ENCODE measurements at regions not wholly inside any gene's neighbourhood (a gene's known extent, or its start where the extent isn't known, plus 50 kb on each side); places are given as distances from the start of the nearest gene placed in this dataset.
"Not testable (repeated sequence)": the region's sequence is repeated elsewhere in the genome, so short reads cannot be mapped to it uniquely, and the experiment has no call there.

GRCh38 chr5:38134294-38134693 lies 124.1 kb upstream of the EGFLAM start:
- H3K4me1 Mint-ChIP-seq; H3K27ac Mint-ChIP-seq; ATAC-seq (ENCODE audit: low read depth); DNase-seq; H3K4me3 Mint-ChIP-seq; POLR2A ChIA-PET; H3K27me3 Mint-ChIP-seq; H3K9me3 Mint-ChIP-seq; H3K36me3 Mint-ChIP-seq: not testable (repeated sequence)

DNA sequence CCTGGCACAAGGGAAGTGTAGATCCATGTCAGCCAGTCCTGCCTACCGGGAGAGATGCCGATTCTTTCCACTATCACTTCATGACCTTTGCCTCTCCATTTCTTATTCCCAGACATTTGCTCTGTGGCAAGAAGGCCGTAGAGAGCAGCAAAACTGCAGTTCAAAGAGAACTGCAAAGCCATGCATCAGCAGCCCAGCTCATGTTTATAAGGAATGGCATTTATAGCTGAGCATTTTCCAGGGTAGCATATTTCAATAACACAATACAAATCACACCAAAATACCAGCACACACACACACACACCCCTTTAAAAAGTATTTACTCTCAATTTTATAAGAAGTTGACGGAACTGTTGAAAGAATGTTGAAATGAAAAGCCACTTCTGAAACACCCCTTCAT lies 126.7 kb upstream of the EGFLAM start:
- POLR2A ChIA-PET, result no interaction called here
- no peaks in the 10 kb centered on the region for H3K36me3 Mint-ChIP-seq
- H3K4me1 Mint-ChIP-seq, result no peaks in the 10 kb centered on the region
- no peak overlapping the region for H3K27ac Mint-ChIP-seq
- no peak for DNase-seq
- H3K4me3 Mint-ChIP-seq, result no peak overlapping the region
- no peaks in the 10 kb centered on the region for H3K9me3 Mint-ChIP-seq
- peaks cover 2% of the 10 kb centered on the region for H3K27me3 Mint-ChIP-seq
- no peak for ATAC-seq (ENCODE audit: low read depth)

- DNase-seq, result no peak
- ATAC-seq (ENCODE audit: low read depth), result no peak
- H3K9me3 Mint-ChIP-seq, result peaks cover 3% of the 10 kb centered on the region
- POLR2A ChIA-PET, result no interaction called here
- H3K4me1 Mint-ChIP-seq, result peaks cover 2% of the 10 kb centered on the region
- no peaks in the 10 kb centered on the region for H3K36me3 Mint-ChIP-seq
- no peak overlapping the region for H3K27ac Mint-ChIP-seq
- H3K4me3 Mint-ChIP-seq, result no peak overlapping the region
- peaks cover 3% of the 10 kb centered on the region for H3K27me3 Mint-ChIP-seq
These were observed 134.0 kb upstream of the EGFLAM start for GRCh38 chr5:38124321-38124720.

GRCh38 chr5:38121420-38121819 lies 136.9 kb upstream of the EGFLAM start:
- no peak for ATAC-seq (ENCODE audit: low read depth)
- H3K27ac Mint-ChIP-seq, result no peak overlapping the region
- no peaks in the 10 kb centered on the region for H3K27me3 Mint-ChIP-seq
- H3K4me1 Mint-ChIP-seq, result peaks cover 2% of the 10 kb centered on the region
- peaks cover 6% of the 10 kb centered on the region for H3K9me3 Mint-ChIP-seq
- POLR2A ChIA-PET, result no interaction called here
- no peaks in the 10 kb centered on the region for H3K36me3 Mint-ChIP-seq
- H3K4me3 Mint-ChIP-seq, result no peak overlapping the region
- no peak for DNase-seq

- H3K9me3 Mint-ChIP-seq, result peaks cover 6% of the 10 kb centered on the region
- DNase-seq (no peak), ATAC-seq (ENCODE audit: low read depth) (no peak)
- H3K27ac Mint-ChIP-seq, result no peak overlapping the region
- peaks cover 2% of the 10 kb centered on the region for H3K4me1 Mint-ChIP-seq
- H3K27me3 Mint-ChIP-seq, result no peaks in the 10 kb centered on the region
- POLR2A ChIA-PET, result no interaction called here
- no peaks in the 10 kb centered on the region for H3K36me3 Mint-ChIP-seq
- no peak overlapping the region for H3K4me3 Mint-ChIP-seq
These were observed 138.5 kb upstream of the EGFLAM start for GRCh38 chr5:38119836-38120235.

GRCh38 chr5:38117784-38118479 lies 140.4 kb upstream of the EGFLAM start:
- POLR2A ChIA-PET, result no interaction called here
- no peak for ATAC-seq (ENCODE audit: low read depth)
- Mint-ChIP-seq H3K27ac (no peak overlapping the region), H3K9me3 (peaks cover 9% of the 10 kb centered on the region), H3K4me3 (no peak overlapping the region), H3K36me3 (no peaks in the 10 kb centered on the region), H3K27me3 (no peaks in the 10 kb centered on the region), H3K4me1 (peaks cover 2% of the 10 kb centered on the region)
- DNase-seq, result no peak

DNA sequence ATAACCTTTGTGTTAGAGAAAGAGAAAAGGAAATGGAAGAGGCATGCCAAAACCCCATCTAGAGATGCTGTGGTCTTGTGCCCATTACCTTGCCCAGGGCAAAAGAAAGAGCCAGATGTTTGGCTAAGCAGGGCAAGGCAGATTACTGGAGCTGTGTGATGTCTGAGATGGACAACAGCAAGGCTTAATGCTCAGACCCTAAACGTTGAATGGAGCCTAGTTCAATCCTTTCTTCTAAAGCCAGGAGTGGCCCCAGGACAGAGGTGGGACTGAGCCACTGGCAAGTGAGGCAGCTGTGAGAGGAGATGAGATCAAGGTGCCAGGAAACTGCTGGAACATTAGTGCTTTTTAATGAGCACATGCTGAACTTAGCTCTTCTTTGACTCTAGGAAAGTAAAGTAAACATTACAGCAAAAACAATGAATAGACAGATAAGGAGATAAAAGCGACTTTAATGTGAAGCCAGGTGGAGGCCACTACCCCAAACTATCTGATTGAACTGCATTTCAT lies 143.0 kb upstream of the EGFLAM start:
- H3K4me1 Mint-ChIP-seq, result no peaks in the 10 kb centered on the region
- H3K27me3 Mint-ChIP-seq, result peaks cover 9% of the 10 kb centered on the region
- no peak overlapping the region for H3K4me3 Mint-ChIP-seq
- H3K9me3 Mint-ChIP-seq, result peaks cover 6% of the 10 kb centered on the region
- H3K36me3 Mint-ChIP-seq, result no peaks in the 10 kb centered on the region
- no peak for DNase-seq
- POLR2A ChIA-PET, result no interaction called here
- ATAC-seq (ENCODE audit: low read depth), result no peak
- H3K27ac Mint-ChIP-seq, result no peak overlapping the region

DNA sequence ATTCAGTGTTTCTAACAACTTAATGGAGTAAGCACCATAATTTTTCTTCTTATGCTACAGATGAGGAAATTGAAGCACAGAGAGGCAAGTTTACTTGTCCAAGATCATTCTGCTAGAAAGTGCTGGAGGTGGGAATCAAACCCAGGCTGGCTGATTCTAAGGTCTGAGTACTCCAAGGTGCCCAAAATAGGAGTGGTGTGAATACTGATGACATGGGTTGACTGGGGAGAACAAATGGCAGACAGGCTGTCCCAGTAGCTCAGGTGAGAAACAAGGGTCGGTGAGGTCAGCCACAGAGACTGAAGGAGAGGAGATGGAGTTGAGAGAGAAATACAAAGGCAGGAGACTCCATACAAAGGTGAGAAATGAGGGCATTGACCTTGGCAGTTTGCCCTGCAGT lies 144.5 kb upstream of the EGFLAM start:
- H3K27ac Mint-ChIP-seq, result no peak overlapping the region
- H3K4me3 Mint-ChIP-seq, result no peak overlapping the region
- POLR2A ChIA-PET, result no interaction called here
- ATAC-seq (ENCODE audit: low read depth) (no peak), DNase-seq (no peak)
- peaks cover 6% of the 10 kb centered on the region for H3K9me3 Mint-ChIP-seq
- no peaks in the 10 kb centered on the region for H3K36me3 Mint-ChIP-seq
- no peaks in the 10 kb centered on the region for H3K4me1 Mint-ChIP-seq
- peaks cover 9% of the 10 kb centered on the region for H3K27me3 Mint-ChIP-seq

- Mint-ChIP-seq H3K4me3 (no peak overlapping the region), H3K27me3 (peaks cover 9% of the 10 kb centered on the region), H3K4me1 (no peaks in the 10 kb centered on the region), H3K36me3 (no peaks in the 10 kb centered on the region), H3K9me3 (peaks cover 6% of the 10 kb centered on the region), H3K27ac (no peak overlapping the region)
- POLR2A ChIA-PET, result no interaction called here
- DNase-seq, result no peak
- ATAC-seq (ENCODE audit: low read depth), result no peak
These were observed 144.9 kb upstream of the EGFLAM start for GRCh38 chr5:38113456-38113855.

- peaks cover 9% of the 10 kb centered on the region for H3K27me3 Mint-ChIP-seq
- peaks cover 3% of the 10 kb centered on the region for H3K9me3 Mint-ChIP-seq
- POLR2A ChIA-PET, result no interaction called here
These were observed 145.4 kb upstream of the EGFLAM start for GRCh38 chr5:38112938-38113337.

DNA sequence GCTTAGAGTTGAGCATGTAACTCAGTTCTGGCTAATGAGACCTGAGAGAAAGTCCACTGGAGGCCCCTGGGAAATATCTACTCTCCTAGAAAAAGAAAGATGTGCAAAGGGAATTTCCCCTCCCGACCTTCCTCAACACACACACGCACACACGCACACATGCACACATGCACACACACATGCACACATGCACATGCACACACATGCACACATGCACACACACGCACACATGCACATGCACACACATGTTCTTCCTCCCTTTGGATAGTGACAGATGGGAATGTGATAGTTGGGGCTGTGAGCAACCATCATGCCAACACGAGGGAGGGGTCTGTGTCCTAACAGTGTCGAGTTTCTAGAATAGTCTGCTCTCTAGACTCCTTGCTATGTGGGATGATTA lies 148.2 kb upstream of the EGFLAM start:
- DNase-seq (no peak), ATAC-seq (ENCODE audit: low read depth) (no peak)
- H3K27ac Mint-ChIP-seq, result no peak overlapping the region
- POLR2A ChIA-PET, result no interaction called here
- peaks cover 3% of the 10 kb centered on the region for H3K9me3 Mint-ChIP-seq
- no peaks in the 10 kb centered on the region for H3K4me1 Mint-ChIP-seq
- peaks cover 9% of the 10 kb centered on the region for H3K27me3 Mint-ChIP-seq
- no peak overlapping the region for H3K4me3 Mint-ChIP-seq
- H3K36me3 Mint-ChIP-seq, result no peaks in the 10 kb centered on the region

More at GRCh38 chr5:38112938-38113337, 145.4 kb upstream of the EGFLAM start:
- Mint-ChIP-seq H3K36me3 (no peaks in the 10 kb centered on the region), H3K4me3 (no peak overlapping the region), H3K4me1 (no peaks in the 10 kb centered on the region), H3K27ac (no peak overlapping the region)
- DNase-seq, result no peak
- ATAC-seq (ENCODE audit: low read depth), result no peak

GRCh38 chr5:38107096-38107495 lies 151.3 kb upstream of the EGFLAM start:
- Mint-ChIP-seq H3K27me3 (peaks cover 12% of the 10 kb centered on the region), H3K4me1 (no peaks in the 10 kb centered on the region), H3K4me3 (no peak overlapping the region), H3K36me3 (no peaks in the 10 kb centered on the region), H3K27ac (no peak overlapping the region), H3K9me3 (no peaks in the 10 kb centered on the region)
- POLR2A ChIA-PET, result no interaction called here
- DNase-seq (no peak), ATAC-seq (ENCODE audit: low read depth) (no peak)

GRCh38 chr5:38105801-38106200 lies 152.6 kb upstream of the EGFLAM start:
- Mint-ChIP-seq H3K4me1 (no peaks in the 10 kb centered on the region), H3K27ac (no peak overlapping the region), H3K27me3 (peaks cover 6% of the 10 kb centered on the region), H3K9me3 (peaks cover 1% of the 10 kb centered on the region), H3K36me3 (no peaks in the 10 kb centered on the region), H3K4me3 (no peak overlapping the region)
- POLR2A ChIA-PET, result no interaction called here
- ATAC-seq (ENCODE audit: low read depth) (no peak), DNase-seq (no peak)

DNA sequence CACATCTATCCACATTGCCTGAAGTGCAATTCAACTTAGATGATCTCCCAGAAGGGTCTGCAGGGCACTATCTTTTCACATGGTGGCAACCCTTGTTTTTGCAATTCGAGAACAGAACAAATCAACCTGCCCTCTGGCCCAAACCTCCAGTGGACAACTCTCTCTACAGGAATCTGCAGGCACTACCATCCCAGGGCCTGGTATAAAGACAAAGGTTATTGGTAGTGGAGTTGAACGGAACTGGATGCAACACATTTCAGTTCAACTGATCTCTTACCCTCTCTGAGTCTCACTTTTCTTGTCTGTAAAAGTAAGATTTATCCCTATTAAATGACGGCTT lies 153.2 kb upstream of the EGFLAM start:
- no peaks in the 10 kb centered on the region for H3K4me1 Mint-ChIP-seq

More for the DNA sequence above, 153.2 kb upstream of the EGFLAM start:
- POLR2A ChIA-PET, result no interaction called here
- DNase-seq (no peak), ATAC-seq (ENCODE audit: low read depth) (no peak)
- no peaks in the 10 kb centered on the region for H3K36me3 Mint-ChIP-seq
- peaks cover 6% of the 10 kb centered on the region for H3K27me3 Mint-ChIP-seq
- peaks cover 1% of the 10 kb centered on the region for H3K9me3 Mint-ChIP-seq
- H3K4me3 Mint-ChIP-seq, result no peak overlapping the region
- no peak overlapping the region for H3K27ac Mint-ChIP-seq

All from activated naive CD8-positive, alpha-beta T cell treated with anti-CD3 and anti-CD28 coated beads, Interleukin-2, amount 10 ng/mL, durations not matched to agents 7 days and 5 days (primary cell).